ENCODE measurements at regions not wholly inside any gene's neighbourhood (a gene's known extent, or its start where the extent isn't known, plus 50 kb on each side); places are given as distances from the start of the nearest gene placed in this dataset.

GRCh38 chr12:17079251-17079909 lies 473.4 kb upstream of the LMO3 start:
- no peaks in the 10 kb centered on the region for H3K36me3 ChIP-seq
- H3K27ac ChIP-seq, result no peak overlapping the region
- ATAC-seq (no peak), DNase-seq (no peak)
- TF ChIP-seq POLR2A (IDR thresholded peaks at IDR 0.05), result no peak
- TF ChIP-seq CTCF (IDR thresholded peaks at IDR 0.05), result no peak
- intact Hi-C loops (cut with DNase I), result no loop called here
- WGBS (ENCODE audit: insufficient coverage, low coverage, low lambda C conversion rate, missing lambda C conversion rate), result 73% methylated on average over 4 of the region's 4 CpGs
- H3K4me3 ChIP-seq, result no peak overlapping the region
- H3K27me3 ChIP-seq, result no peaks in the 10 kb centered on the region
- no peaks in the 10 kb centered on the region for H3K4me1 ChIP-seq
- H3K9me3 ChIP-seq, result no peaks in the 10 kb centered on the region

GRCh38 chr12:17077594-17077993 lies 471.6 kb upstream of the LMO3 start:
- WGBS (ENCODE audit: insufficient coverage, low coverage, low lambda C conversion rate, missing lambda C conversion rate), result 62% methylated on average over 3 of the region's 3 CpGs
- Histone ChIP-seq H3K27me3 (no peaks in the 10 kb centered on the region), H3K4me3 (no peak overlapping the region), H3K9me3 (no peaks in the 10 kb centered on the region), H3K27ac (no peak overlapping the region), H3K4me1 (no peaks in the 10 kb centered on the region), H3K36me3 (no peaks in the 10 kb centered on the region)
- ATAC-seq (no peak), DNase-seq (no peak)
- no peak for TF ChIP-seq CTCF (IDR thresholded peaks at IDR 0.05)
- no peak for TF ChIP-seq POLR2A (IDR thresholded peaks at IDR 0.05)
- intact Hi-C loops (cut with DNase I), result no loop called here

- DNase-seq, result no peak
- Histone ChIP-seq H3K9me3 (no peaks in the 10 kb centered on the region), H3K36me3 (no peaks in the 10 kb centered on the region), H3K4me3 (no peak overlapping the region), H3K4me1 (no peaks in the 10 kb centered on the region), H3K27me3 (no peaks in the 10 kb centered on the region), H3K27ac (no peak overlapping the region)
- no peak for ATAC-seq
- TF ChIP-seq CTCF (IDR thresholded peaks at IDR 0.05) (no peak), POLR2A (IDR thresholded peaks at IDR 0.05) (no peak)
- intact Hi-C loops (cut with DNase I), result no loop called here
Observed at GRCh38 chr12:17076811-17077210, 470.8 kb upstream of the LMO3 start.

- H3K4me1 ChIP-seq, result no peaks in the 10 kb centered on the region
- ATAC-seq (no peak), DNase-seq (no peak)
- H3K9me3 ChIP-seq, result no peaks in the 10 kb centered on the region
- no peaks in the 10 kb centered on the region for H3K27me3 ChIP-seq
- no peak overlapping the region for H3K27ac ChIP-seq
- H3K4me3 ChIP-seq, result no peak overlapping the region
- WGBS (ENCODE audit: insufficient coverage, low coverage, low lambda C conversion rate, missing lambda C conversion rate), result 76% methylated on average over 2 of the region's 2 CpGs
- H3K36me3 ChIP-seq, result no peaks in the 10 kb centered on the region
- intact Hi-C loops (cut with DNase I), result no loop called here
- TF ChIP-seq CTCF (IDR thresholded peaks at IDR 0.05), result no peak
- TF ChIP-seq POLR2A (IDR thresholded peaks at IDR 0.05), result no peak
Observed at GRCh38 chr12:17076028-17076744, 470.2 kb upstream of the LMO3 start.

Data from right lobe of liver (tissue), 6 donors.